NCI-H2196 (cell line): ENCODE measurements at regions not wholly inside any gene's neighbourhood (a gene's known extent, or its start where the extent isn't known, plus 50 kb on each side); places are given as distances from the start of the nearest gene placed in this dataset.
"Not testable (repeated sequence)": the region's sequence is repeated elsewhere in the genome, so short reads cannot be mapped to it uniquely, and the experiment has no call there.

Experiments
- DNase-seq: peaks from one replicate; lab custom pipeline; 2025; ENCODE audit not compliant: unreplicated experiment; lab: John Stamatoyannopoulos, UW

- DNase-seq, result not testable (repeated sequence)
These were observed 361.0 kb upstream of the HS6ST1 start for GRCh38 chr2:128679680-128680079.

- DNase-seq, result no peak
These were observed 362.8 kb upstream of the HS6ST1 start for GRCh38 chr2:128681507-128681906.

- DNase-seq, result no peak
These were observed 363.6 kb upstream of the HS6ST1 start for GRCh38 chr2:128682266-128682665.

GRCh38 chr2:128682729-128683284 is 364.1 kb upstream of the HS6ST1 start:
- DNase-seq, result no peak

- DNase-seq, result no peak
These were observed 365.9 kb upstream of the HS6ST1 start for GRCh38 chr2:128684523-128684922.

- DNase-seq, result no peak
These were observed 367.3 kb upstream of the HS6ST1 start for GRCh38 chr2:128685841-128686496.

GRCh38 chr2:128686497-128686859 is 367.8 kb upstream of the HS6ST1 start:
- DNase-seq, result no peak

- no peak for DNase-seq
These were observed 368.4 kb upstream of the HS6ST1 start for GRCh38 chr2:128686881-128687555.

- no peak for DNase-seq
These were observed 368.9 kb upstream of the HS6ST1 start for GRCh38 chr2:128687565-128687964.

- DNase-seq, result no peak
These were observed 371.3 kb upstream of the HS6ST1 start for GRCh38 chr2:128689971-128690370.

GRCh38 chr2:128690431-128690830 is 371.8 kb upstream of the HS6ST1 start:
- no peak for DNase-seq

- no peak for DNase-seq
These were observed 372.2 kb upstream of the HS6ST1 start for GRCh38 chr2:128690869-128691268.

- DNase-seq, result no peak
These were observed 372.9 kb upstream of the HS6ST1 start for GRCh38 chr2:128691526-128691925.

- DNase-seq, result no peak
These were observed 374.5 kb upstream of the HS6ST1 start for GRCh38 chr2:128692895-128693742.

- DNase-seq, result no peak
These were observed 375.0 kb upstream of the HS6ST1 start for GRCh38 chr2:128693743-128694029.

- DNase-seq, result no peak
These were observed 377.1 kb upstream of the HS6ST1 start for GRCh38 chr2:128695646-128696220.

GRCh38 chr2:128696421-128696820 is 377.8 kb upstream of the HS6ST1 start:
- DNase-seq, result no peak

- no peak for DNase-seq
These were observed 382.8 kb upstream of the HS6ST1 start for GRCh38 chr2:128701418-128701817.

GRCh38 chr2:128702616-128703015 is 383.9 kb upstream of the HS6ST1 start:
- DNase-seq, result no peak

GRCh38 chr2:128708106-128708816 is 389.6 kb upstream of the HS6ST1 start:
- no peak for DNase-seq

GRCh38 chr2:128710242-128710641 is 391.6 kb upstream of the HS6ST1 start:
- DNase-seq, result no peak
